Endothelial cell of hepatic sinusoid (primary cell): ENCODE measurements at regions not wholly inside any gene's neighbourhood (a gene's known extent, or its start where the extent isn't known, plus 50 kb on each side); places are given as distances from the start of the nearest gene placed in this dataset.
"Not testable (repeated sequence)": the region's sequence is repeated elsewhere in the genome, so short reads cannot be mapped to it uniquely, and the experiment has no call there.

Experiments used
- in situ Hi-C: cut with HindIII; loops from 2 replicates; pipeline ENCODE4 v1.10.0; 2017; ENCODE audit warnings: low sequenced_read_pairs

DNA sequence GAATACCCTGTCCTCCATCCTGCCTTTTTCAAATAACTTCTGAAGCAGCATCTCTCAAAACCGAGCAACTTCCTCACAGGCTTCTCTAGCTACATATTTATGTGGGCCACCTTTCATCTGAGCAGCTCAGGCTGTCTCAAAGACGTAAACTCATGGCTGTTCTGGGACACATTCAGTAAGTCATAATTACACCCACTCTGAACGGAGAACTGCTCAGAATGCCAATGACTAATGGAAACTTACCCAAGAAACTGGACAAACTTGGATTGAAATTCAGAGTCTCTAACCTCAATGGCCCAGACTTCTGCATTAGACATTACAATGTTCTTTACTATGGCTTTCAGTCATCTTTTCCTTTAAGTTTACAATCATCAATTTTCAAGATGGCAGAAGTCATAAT, 145.2 kb downstream of the RAD51AP2 start:
- in situ Hi-C loops = no loop called here

DNA sequence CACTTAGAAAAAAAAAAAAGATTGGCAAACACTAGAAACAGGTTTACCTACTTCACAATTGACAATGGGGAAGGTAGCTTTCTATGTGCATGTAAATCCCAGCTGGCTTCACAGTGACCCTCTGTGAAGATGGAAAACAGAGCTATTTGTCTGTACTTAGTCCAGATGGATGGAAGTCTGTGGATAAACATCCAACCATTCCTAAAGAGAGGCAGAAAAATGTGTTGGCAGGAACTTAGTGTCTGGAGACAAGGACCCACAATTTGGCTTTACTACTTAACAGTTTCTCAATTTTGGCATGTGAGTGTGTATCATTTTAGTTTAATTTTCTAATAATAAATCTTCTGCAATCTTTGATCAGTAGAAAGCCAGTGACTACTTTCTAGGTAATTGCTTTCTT, 154.4 kb downstream of the RAD51AP2 start:
- in situ Hi-C loops = no loop called here

DNA sequence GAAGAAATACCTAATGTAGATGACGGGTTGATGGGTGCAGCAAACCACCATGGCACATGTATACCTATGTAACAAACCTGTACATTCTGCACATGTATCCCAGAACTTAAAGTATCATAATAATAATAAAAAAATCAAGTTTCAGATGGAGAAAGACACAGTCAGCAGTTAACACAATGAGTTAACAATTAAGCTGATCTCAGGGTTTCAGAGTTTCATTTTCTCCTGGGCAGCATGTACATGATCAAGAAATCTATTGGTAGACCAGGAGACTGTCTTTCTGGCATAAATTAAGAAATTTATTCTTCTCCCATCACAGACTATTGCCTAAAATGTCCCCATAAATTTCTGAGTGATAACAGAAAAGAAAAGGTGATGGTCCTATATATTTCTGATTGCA, 155.3 kb downstream of the RAD51AP2 start:
- in situ Hi-C loops = no loop called here

DNA sequence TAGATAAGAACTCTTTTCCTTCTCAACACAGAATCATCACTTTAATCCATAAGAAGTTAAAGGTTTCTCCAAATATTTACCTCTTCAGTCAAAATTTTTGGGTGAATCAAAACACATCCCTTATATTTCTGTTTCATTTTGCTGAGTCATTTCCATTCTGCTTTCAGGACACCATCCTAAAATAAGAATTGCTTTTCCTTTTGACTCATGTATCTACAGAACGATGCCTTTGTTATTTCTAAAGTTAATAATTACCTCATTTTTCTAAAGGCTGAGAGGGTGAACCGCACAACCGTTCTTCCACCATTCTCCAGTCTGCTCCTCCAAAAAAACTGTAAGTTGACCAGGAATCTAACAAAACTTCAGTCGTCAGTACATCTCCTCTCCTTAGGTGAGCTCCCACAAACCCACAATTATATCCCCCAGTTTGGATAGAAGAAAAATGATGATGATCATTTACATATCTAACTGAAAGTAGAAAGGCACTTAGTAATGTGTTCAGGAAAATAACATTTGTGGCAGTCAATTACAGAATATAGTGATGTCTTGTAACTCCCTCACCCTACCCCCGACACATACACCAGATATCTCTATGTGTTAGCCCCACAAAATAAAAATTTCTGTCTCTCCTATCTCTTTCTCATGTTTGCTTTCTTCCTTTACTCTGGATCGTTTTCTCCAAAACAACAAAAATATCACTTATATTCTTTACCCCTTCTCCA, 162.5 kb downstream of the RAD51AP2 start:
- in situ Hi-C loops = no loop called here

DNA sequence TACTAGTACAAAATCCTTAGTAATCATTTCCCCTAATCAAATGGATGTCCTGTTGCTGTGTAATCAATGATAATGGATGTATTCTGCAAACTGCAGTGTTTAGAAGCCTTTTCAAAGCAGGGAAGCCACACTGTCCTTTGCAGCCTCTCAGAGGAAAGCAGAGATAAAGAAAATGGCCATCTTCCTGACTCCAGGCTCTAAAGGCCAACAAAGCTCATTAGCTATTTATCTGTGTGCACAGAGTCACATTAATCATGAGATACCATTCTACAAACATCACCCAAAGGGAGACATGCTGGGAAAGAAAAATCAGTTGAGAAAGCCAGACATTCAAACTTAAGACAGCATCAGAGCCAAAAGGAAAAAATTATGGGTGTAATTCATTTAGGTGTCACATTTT, 165.0 kb downstream of the RAD51AP2 start:
- in situ Hi-C loops = no loop called here

DNA sequence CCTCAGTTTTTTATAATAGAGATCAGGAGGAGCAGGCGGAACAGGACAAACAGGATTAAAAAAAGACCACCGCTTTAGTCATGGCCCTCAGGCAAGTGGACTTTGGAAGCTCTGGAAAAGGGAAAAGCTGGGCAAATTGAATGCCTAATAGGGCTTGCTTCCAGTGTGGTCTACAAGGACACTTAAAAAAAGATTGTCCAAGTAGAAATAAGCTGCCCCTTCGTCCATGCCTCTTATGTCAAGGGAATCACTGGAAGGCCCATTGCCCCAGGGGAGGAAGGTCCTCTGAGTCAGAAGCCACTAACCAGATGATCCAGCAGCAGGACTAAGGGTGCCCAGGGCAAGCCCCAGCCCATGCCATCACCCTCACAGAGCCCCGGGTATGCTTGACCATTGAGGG, 175.5 kb downstream of the RAD51AP2 start:
- in situ Hi-C loops = not testable (repeated sequence)

DNA sequence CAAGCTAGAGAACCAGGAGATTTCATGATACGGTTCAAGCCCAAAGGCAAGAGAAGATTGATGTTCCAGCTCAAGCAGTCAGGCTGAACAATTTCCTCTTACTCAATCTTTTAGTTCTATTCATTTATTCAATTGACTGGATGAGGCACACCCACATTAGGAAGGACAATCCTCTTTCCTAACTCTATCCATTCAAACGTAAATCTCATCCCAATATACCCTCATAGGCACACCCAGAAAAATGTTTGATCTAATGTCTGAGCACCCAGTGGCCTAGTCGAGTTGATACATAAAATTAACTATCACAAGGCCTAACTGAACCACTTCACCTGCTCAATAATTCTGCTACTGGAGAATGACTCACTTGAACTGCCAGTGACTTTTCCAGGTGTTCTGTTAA, 180.7 kb downstream of the RAD51AP2 start:
- in situ Hi-C loops = no loop called here

DNA sequence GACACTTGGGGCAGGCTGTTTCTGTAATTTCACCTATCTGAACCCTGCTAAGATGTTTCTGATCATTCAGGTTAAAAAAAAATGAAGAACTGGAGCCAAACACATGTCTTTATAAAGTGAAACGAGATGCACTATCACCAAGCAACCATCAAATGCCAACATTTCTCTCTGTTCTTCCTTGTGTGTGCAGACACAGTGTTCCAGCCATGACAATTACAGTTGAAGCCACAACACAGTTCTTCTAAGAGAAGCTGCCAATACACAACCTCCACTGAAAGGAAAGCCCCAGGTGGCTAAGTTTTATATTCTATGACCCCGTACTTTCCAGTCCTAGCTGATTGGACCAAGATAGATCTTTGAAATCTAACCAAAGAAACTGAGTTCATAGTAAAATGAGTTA, 181.8 kb downstream of the RAD51AP2 start:
- in situ Hi-C loops = no loop called here

DNA sequence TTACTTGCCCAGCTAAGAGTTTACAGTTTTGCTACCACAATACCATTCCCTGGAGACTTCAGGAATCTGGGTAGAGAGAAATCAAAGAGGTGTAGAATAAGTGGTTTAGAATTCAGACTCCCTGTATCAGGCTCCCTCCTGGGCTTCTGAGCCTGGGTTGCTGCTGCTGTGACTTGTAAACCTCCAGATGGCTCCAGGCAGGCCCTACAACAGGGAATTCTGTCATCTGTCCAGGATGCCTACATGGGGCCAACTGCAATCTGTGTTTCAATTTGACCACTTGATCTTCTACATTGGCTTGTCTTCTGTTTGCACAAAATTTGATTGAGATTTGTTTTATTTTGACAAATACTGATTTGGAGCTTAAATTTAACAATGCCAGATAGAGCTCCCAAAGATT, 183.9 kb downstream of the RAD51AP2 start:
- in situ Hi-C loops = no loop called here

DNA sequence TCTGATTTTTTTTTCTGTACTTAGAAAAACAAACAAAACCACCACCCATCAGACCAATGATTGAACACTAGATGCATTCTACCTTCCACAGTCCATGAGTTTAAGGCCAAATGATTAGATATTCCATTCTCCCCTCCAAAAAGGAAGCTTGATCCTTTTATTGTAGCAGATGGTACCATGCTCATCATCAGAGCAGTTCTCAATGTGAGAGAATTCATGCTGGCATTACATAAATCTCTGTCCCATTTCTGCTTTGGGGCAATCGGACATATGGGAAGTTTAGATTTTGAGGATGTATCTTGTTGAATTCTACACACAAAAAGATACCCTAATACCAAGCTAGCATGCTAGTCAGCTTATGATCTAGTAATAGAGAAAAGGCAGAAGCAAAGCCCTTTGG, 186.6 kb downstream of the RAD51AP2 start:
- in situ Hi-C loops = no loop called here

DNA sequence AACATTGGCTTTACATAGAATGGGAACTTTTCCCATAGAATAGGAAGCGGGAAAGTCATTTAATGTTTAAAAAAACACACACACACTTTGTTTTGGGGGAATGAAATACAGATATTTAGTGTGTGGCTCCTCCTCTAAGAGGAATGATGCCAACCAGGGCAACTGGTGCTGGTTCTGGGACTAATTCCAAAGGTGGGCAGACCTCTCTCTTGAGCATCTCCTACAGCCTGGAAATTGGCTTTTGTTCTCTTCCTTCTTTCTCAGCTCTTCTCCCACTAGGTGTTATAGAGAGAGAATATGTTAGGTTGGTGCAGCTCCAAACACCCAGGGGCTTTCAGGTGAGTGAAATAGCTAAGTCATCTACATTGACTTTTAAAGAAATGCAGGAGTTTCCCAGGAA, 190.1 kb downstream of the RAD51AP2 start:
- in situ Hi-C loops = no loop called here

DNA sequence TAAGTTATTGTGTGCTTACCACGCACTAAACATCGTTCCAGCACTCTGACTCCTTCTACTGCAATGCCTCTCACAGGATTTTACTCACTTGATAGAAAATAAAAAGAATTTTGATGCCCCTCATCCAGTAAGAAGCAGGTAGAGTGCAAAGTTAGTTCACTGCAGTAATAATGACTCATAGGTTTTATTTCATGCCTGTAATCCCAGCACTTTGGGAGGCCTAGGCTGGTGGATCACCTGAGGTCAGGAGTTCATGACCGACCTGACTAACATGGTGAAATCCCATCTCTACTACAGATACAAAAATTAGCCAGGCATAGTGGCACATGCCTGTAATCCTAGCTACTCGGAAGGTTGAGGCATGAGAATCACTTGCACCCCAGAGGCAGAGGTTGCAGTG, 190.6 kb downstream of the RAD51AP2 start:
- in situ Hi-C loops = no loop called here

DNA sequence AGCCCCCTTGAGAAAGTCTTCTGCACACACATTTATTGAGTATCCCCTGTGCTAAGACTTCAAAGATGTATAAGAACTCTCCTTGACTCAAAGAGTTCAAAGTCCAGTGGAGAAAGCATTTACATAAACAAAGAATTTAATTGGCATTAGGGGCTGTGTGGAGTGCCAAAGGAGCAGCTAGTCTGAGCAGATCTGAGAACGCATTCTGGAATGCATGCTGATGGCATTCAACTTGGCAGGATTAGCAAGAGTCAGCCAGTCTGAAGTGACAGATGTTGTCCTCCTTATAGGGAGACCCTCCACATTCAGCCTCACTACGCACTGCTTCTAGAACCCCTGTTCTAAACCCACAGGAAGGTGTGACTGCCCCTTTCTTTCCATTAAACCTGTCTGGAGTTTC, 191.5 kb downstream of the RAD51AP2 start:
- in situ Hi-C loops = no loop called here

DNA sequence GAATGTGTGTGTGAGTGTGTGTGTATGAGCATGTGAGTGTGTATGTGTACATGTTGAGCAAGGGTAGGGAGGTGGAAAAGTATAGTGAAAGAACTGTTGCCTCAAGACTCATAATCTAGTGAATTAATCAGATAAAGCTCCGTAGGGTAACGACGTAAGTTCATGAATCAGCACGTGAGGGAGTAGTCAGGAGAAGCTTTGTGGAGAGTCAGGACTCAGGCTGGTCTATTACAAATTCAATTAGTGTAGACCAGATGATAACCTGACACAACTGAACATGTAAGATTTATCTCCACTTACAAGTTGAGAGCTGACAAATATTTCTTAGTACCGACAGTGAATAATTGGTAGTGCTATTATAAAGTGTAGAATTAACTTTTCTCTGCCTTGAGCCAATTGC, 194.5 kb downstream of the RAD51AP2 start:
- in situ Hi-C loops = no loop called here

DNA sequence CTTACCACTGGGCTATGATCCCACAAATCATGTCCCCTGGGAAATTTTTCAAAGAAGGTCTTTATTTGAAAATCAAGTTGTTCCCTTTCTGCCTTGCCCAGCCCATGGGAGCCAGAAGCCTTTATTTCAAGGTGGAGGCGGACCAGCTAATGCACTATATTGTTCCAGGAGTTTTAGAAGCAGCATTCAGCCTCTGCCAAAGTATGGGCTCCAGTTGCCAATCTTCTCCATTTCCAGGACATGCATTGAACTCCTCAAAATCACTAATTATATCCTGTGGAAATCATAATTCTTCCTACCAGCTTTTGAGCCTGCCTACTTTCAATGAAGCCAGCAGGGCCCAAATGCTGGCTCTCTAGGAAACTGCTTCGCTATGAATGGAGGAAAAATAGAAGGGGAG, 195.8 kb downstream of the RAD51AP2 start:
- in situ Hi-C loops = no loop called here

DNA sequence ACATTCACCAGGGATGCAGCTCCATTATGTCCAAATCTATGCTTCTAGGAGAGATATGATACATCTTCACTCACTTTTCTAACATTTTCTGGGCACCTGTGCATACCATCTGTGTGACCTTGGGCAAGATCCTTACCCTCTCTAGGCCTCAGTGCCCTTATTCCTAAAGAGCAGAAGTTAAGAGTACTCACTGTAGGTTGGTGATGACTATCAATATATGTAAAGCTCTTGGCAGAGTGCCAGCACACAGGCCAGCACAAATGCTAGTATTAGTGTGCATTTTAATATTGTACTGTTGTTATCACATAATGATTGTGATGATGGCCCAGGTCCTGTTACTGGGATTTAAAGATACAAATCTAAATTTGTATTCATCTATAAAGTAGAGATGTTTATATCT, 199.2 kb downstream of the RAD51AP2 start:
- in situ Hi-C loops = no loop called here

DNA sequence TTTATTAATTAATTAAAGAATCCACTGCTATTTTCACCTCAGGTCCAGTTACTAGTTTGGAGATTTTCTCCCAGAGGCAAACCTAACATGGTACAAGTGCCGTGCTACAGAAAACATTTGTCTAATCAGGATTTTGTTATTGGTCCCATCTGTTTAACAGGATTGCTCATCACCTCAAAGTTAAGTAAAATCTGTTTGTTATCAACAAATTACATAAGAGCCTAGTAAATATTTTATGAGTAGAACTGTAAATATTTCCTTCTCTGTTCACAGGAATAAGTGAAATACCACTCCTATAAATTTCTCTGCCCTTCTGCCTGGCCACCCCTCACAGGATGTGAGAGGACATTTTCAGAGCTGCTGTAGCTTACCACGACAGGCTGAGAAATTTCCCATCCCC, 200.2 kb downstream of the RAD51AP2 start:
- in situ Hi-C loops = no loop called here

DNA sequence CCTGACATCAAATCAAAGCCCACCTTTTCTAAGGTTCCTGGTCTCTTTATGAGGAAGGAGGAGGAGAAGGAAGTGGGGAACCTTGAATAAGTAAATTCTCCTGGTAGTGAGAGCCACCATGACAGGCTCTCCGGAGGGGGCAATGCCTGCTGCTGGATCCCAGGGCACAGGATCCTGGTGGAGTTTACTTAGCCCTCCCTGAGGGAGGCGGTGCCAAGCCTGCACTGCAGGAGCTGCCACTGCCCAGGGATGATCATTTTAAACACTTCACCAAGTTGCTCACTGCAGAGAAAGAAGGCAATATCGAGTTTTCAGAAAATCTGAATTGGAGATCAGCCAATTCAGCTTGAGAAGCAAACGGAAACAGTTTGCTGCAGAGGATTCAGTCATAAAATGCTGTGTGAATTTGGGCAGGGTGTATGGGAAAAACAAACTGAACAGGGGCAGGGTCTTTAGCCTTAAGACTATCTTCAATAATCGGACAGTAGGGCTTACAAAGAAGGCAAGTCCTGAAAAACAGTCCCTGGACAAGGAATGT, 200.7 kb downstream of the RAD51AP2 start:
- in situ Hi-C loops = no loop called here

DNA sequence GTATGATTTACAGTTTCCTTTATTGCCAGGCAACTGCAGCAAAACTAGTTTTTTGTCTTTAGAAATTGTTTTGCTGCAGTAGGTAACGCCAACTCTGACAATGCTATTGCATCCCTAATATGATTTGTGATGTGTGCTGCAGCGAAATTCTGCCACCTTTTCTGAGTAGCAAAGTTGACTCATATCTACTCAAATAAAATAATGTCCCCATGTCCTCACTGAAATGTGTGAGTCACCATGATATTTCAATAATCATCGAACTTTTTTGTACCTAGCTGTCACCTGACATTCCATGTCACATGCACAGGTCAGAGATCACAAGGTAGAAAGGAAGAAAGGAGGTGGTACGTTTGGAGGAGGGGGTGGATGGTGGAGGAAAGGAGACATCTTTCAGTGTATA, 205.0 kb downstream of the RAD51AP2 start:
- in situ Hi-C loops = no loop called here

DNA sequence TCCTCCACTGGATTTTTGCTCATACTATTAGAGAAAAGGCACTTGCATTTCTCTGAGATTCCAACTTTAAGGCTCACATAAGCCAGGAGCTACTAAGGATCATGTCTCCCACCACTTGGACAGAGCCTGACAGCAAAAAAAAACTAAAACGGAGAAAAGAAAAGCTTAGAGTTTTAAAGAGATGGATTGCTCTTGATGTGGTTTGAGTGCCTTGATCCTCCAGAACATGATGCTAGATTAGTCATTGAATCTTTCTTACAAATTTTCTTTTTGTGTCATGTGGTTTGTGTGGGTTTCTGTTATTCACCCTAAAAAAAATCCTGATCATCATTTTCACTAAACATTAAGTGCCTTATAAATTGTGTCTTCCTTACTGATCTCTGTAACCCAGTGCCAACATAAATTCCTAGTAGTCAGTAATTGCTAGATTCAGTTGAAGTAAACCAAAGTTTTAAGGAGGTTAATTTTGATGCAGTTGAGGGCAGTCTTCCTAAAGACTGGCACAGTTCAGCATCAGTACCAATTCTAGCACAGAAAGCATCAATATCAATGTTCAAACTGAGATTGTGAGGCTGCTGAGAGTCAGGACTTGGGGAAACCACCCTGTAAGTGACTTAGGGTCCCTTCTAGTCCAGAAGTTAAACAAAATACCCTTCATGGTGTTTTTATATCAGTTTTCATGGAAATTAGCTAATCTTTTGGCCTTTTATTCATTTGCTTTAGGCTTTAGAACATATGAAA, 206.3 kb downstream of the RAD51AP2 start:
- in situ Hi-C loops = no loop called here

DNA sequence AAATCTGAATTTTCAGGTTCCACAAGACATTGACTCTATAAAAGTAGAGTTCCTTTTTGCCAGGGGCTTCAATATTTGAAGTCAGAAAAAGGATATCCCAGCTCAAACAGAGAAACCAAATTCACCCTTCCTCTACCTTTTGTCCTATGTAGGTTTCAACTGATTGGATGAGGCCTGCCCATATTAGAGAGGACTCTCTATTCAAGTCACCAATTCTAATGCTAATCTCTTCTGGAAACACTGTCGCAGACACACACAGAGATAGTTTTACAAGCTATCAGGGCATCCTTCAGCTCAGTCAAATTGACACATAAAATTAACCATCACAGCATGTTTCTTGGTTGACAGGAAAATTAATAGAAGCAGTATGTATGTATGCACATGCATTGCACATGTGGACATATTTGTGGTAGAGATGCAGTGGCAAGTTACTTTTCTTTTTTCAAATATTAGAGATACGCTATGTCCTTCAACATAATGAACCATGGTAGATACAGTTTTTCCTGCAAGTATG, 207.1 kb downstream of the RAD51AP2 start:
- in situ Hi-C loops = no loop called here

DNA sequence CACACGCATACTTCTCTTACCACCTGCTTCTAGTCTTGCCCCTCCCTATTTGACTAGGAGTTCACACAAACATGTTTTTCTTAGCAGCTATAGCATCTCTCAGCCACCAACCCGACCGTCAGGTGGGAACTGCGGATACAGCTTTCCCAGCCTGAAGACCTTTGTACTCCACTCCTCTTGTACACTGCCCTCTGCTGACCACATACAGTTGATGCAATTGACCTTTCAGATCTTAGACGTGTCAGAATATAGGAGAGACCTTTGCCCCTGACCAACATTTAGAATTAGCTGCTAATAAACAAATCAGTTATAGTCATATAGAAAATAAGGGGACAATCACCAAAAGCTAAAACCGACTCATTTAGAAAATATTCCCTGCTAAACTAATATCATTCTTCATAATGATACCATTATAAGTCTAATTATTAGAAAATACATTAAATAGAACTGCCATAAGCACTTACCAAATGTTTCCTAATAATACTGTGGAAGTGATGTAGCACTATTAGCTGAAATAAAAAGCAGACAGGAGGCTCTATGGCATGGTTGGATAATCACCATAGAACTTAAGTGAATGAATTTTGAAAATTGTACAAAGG, 208.4 kb downstream of the RAD51AP2 start:
- in situ Hi-C loops = no loop called here
